IMR-90 (cell line): ENCODE measurements at regions not wholly inside any gene's neighbourhood (a gene's known extent, or its start where the extent isn't known, plus 50 kb on each side); places are given as distances from the start of the nearest gene placed in this dataset.

Experiments
- ATAC-seq: fragments of 200-7000 bp; cut with Tn5 transposase; 2 replicates; pipeline ENCODE4 v1.9.1; 2020; ENCODE audit warnings: low read depth, mild to moderate bottlenecking, moderate library complexity
- BruUV-seq: library from RNA; stranded (reverse); fragments of 400-500 nt; replicated peaks from 2 replicates; lab custom pipeline; 2021; lab: Mats Ljungman, UMichigan
- CTCF ChIA-PET: fragments of 300-600 bp; formaldehyde crosslinking; extraction: SDS; loops from one replicate; lab custom pipeline; 2021; ENCODE audit warnings: antibody characterized with exemption; lab: Yijun Ruan, JAX
- POLR2A ChIA-PET: fragments of 300-600 bp; sonication (Branson Sonifier 250); formaldehyde crosslinking; loops from one replicate; lab custom pipeline; 2022; ENCODE audit warnings: antibody characterized with exemption; ENCODE audit not compliant: unreplicated experiment; lab: Charles Lee
- DNase-seq: peaks from one replicate; pipeline ENCODE4 v3.0.0; 2013
- H2AFZ ChIP-seq: replicated peaks from 2 replicates; pipeline ENCODE3; 2013; ENCODE audit warnings: low read length, mild to moderate bottlenecking; ENCODE audit not compliant: poor library complexity
- H2AK5ac ChIP-seq: 2 replicates; pipeline ENCODE4 v1.6.1; 2013; ENCODE audit warnings: low read depth, low read length, inconsistent platforms
- H2AK9ac ChIP-seq: replicated peaks from 2 replicates; pipeline ENCODE3; 2013; ENCODE audit warnings: mild to moderate bottlenecking, low read depth, low read length, moderate library complexity; ENCODE audit not compliant: poor library complexity
- H2BK120ac ChIP-seq: 2 replicates; pipeline ENCODE4 v1.6.1; 2013; ENCODE audit warnings: low read depth, low read length, inconsistent platforms
- H2BK15ac ChIP-seq: 3 replicates; pipeline ENCODE4 v1.6.1; 2013; ENCODE audit warnings: low read depth, low read length, inconsistent platforms
- H2BK20ac ChIP-seq: 2 replicates; pipeline ENCODE4 v1.6.1; 2013; ENCODE audit warnings: low read depth, mild to moderate bottlenecking, inconsistent platforms, low read length, moderate library complexity
- H2BK5ac ChIP-seq: 2 replicates; pipeline ENCODE4 v1.6.1; 2013; ENCODE audit warnings: mild to moderate bottlenecking, low read depth, low read length, inconsistent platforms; ENCODE audit not compliant: poor library complexity, severe bottlenecking
- H3K14ac ChIP-seq: replicated peaks from 2 replicates; pipeline ENCODE4 v1.6.1; 2013; ENCODE audit warnings: low read depth, low read length, inconsistent platforms
- H3K18ac ChIP-seq: 2 replicates; pipeline ENCODE4 v1.6.1; 2013; ENCODE audit warnings: low read depth, low read length, control low read depth
- H3K23ac ChIP-seq: 2 replicates; pipeline ENCODE4 v1.6.1; 2013; ENCODE audit warnings: low read depth, low read length, inconsistent platforms
- H3K27ac ChIP-seq: 2 replicates; pipeline ENCODE4 v1.5.1; 2013; ENCODE audit warnings: mild to moderate bottlenecking, control low read depth, low read length; ENCODE audit not compliant: insufficient read depth
- H3K27me3 ChIP-seq: 2 replicates; pipeline ENCODE4 v1.6.1; 2013; ENCODE audit warnings: low read length; ENCODE audit not compliant: control insufficient read depth, insufficient read depth
- H3K36me3 ChIP-seq: 2 replicates; pipeline ENCODE4 v1.6.1; 2013; ENCODE audit warnings: low read length, mixed read lengths; ENCODE audit not compliant: control insufficient read depth, insufficient read depth
- H3K4ac ChIP-seq: 2 replicates; pipeline ENCODE4 v1.6.1; 2013; ENCODE audit warnings: low read depth, low read length, inconsistent platforms
- H3K4me1 ChIP-seq: 2 replicates; pipeline ENCODE4 v1.6.1; 2013; ENCODE audit warnings: low read length, mixed read lengths; ENCODE audit not compliant: control insufficient read depth, insufficient read depth
- H3K4me2 ChIP-seq: 2 replicates; pipeline ENCODE4 v1.6.1; 2013; ENCODE audit warnings: low read depth, mild to moderate bottlenecking, control low read depth, low read length, moderate library complexity
- H3K4me3 ChIP-seq: 2 replicates; pipeline ENCODE4 v1.5.1; 2013; ENCODE audit warnings: low read depth, mild to moderate bottlenecking, control low read depth, low read length, moderate library complexity; ENCODE audit not compliant: insufficient read depth
- H3K56ac ChIP-seq: 2 replicates; pipeline ENCODE4 v1.6.1; 2013; ENCODE audit warnings: low read length, inconsistent platforms; ENCODE audit not compliant: insufficient read depth; ENCODE audit errors: extremely low read depth
- H3K79me1 ChIP-seq, 2 experiments: 2 replicates each; pipeline ENCODE4 v1.6.1; 2013; ENCODE audit warnings: low read length in 2 of 2, inconsistent platforms in 1 of 2, low read depth in 1 of 2
- H3K9ac ChIP-seq: 2 replicates; pipeline ENCODE4 v1.6.1; 2013; ENCODE audit warnings: low read depth, low read length, control low read depth
- H3K9me1 ChIP-seq: 2 replicates; pipeline ENCODE4 v1.6.1; 2013; ENCODE audit warnings: low read length, inconsistent platforms; ENCODE audit not compliant: insufficient read depth
- H3K9me3 ChIP-seq: 2 replicates; pipeline ENCODE4 v1.6.1; 2013; ENCODE audit warnings: low read length; ENCODE audit not compliant: control insufficient read depth, insufficient read depth
- H4K20me1 ChIP-seq: 2 replicates; pipeline ENCODE4 v1.6.1; 2013; ENCODE audit warnings: low read length, inconsistent platforms; ENCODE audit not compliant: insufficient read depth
- H4K5ac ChIP-seq: 2 replicates; pipeline ENCODE4 v1.6.1; 2013; ENCODE audit warnings: mild to moderate bottlenecking, low read depth, low read length, control low read depth
- H4K8ac ChIP-seq, 2 experiments: 2 replicates each; pipeline ENCODE4 v1.6.1; 2013; ENCODE audit warnings: low read depth in 2 of 2, low read length in 2 of 2, control low read depth in 1 of 2, inconsistent platforms in 1 of 2
- H4K91ac ChIP-seq: 2 replicates; pipeline ENCODE4 v1.6.1; 2013; ENCODE audit warnings: low read depth, low read length, inconsistent platforms; ENCODE audit not compliant: insufficient read depth
- MAFK ChIP-seq: IDR thresholded peaks from 2 replicates; pipeline ENCODE4 v1.6.1; 2012; ENCODE audit warnings: low read depth, low read length, improper control_type of control experiment
- RAD21 ChIP-seq: IDR thresholded peaks from 2 replicates; pipeline ENCODE4 v1.6.1; 2012; ENCODE audit warnings: low read length, improper control_type of control experiment
- RFX5 ChIP-seq: IDR thresholded peaks from 2 replicates; pipeline ENCODE4 v1.8.0; 2012; ENCODE audit warnings: low read depth, mild to moderate bottlenecking, low read length, moderate library complexity
- WGBS, 2 experiments: methylation state at CpG; one replicate each; pipeline versions ENCODE4 v1.1.5 to v1.1.7; 2013; ENCODE audit warnings: missing lambda C conversion rate in 2 of 2; ENCODE audit not compliant: insufficient read length in 1 of 2; ENCODE audit errors: extremely low coverage in 2 of 2; 5-methylcytosine and 5-hydroxymethylcytosine counted together
- dilution Hi-C: fragments of 300-500 bp; cut with HindIII; formaldehyde crosslinking; loops from one replicate; pipeline ENCODE4 v1.14.3; 2018; ENCODE audit warnings: low sequenced_read_pairs; ENCODE audit not compliant: unreplicated experiment
- in situ Hi-C: fragments of 300-500 bp; cut with MboI; formaldehyde crosslinking; loops from 3 replicates; pipeline ENCODE4 v1.14.3; 2019; ENCODE audit warnings: low sequenced_read_pairs, inconsistent platforms, mixed read lengths
- intact Hi-C: fragments of 100-400 bp; cut with micrococcal nuclease; formaldehyde crosslinking; loops from 2 replicates; pipeline ENCODE4 v1.10.0; 2022
- TF ChIP-seq, protein P1 (sequence below): conservative IDR thresholded peaks from 2 replicates; pipeline ENCODE4 v1.5.1; 2012; ENCODE audit warnings: mild to moderate bottlenecking, low read depth, low read length, improper control_type of control experiment

- Histone ChIP-seq H3K36me3 (no peaks in the 10 kb centered on the region), H2AFZ (no peak overlapping the region), H3K4ac (no peak overlapping the region), H3K79me1 (no peaks in the 10 kb centered on the region), H3K18ac (no peak overlapping the region), H3K4me3 (no peak overlapping the region), H3K9me3 (peaks cover 7% of the 10 kb centered on the region; the same call in 1 of the 2 replicates), H3K4me2 (no peak overlapping the region), H3K27ac (no peak overlapping the region), H3K9me1 (no peaks in the 10 kb centered on the region), H3K27me3 (peaks cover 4% of the 10 kb centered on the region), H3K23ac (no peak overlapping the region), H3K14ac (no peak overlapping the region), H2BK120ac (no peak overlapping the region), H3K4me1 (peaks cover 4% of the 10 kb centered on the region; the same call in 1 of the 2 replicates), H2BK20ac (no peak overlapping the region), H4K20me1 (no peaks in the 10 kb centered on the region), H3K9ac (no peak overlapping the region), H4K91ac (no peak overlapping the region), H4K5ac (no peak overlapping the region), H2AK9ac (no peak overlapping the region), H2BK5ac (no peak overlapping the region), H2AK5ac (no peak overlapping the region), H4K8ac (no peak overlapping the region), H2BK15ac (no peak overlapping the region), H3K56ac (no peak overlapping the region)
- no peak for ATAC-seq
- no TSS peak for BruUV-seq
- no CpG with 5 or more reads among the region's 4 CpGs for WGBS, 2 experiments
- dilution Hi-C loops, result no loop called here
- in situ Hi-C loops, result no loop called here
- no peak for TF ChIP-seq RAD21
- TF ChIP-seq MAFK, result peak; percentile 48; the same call in 1 of the 2 replicates
- TF ChIP-seq, protein P1, sequence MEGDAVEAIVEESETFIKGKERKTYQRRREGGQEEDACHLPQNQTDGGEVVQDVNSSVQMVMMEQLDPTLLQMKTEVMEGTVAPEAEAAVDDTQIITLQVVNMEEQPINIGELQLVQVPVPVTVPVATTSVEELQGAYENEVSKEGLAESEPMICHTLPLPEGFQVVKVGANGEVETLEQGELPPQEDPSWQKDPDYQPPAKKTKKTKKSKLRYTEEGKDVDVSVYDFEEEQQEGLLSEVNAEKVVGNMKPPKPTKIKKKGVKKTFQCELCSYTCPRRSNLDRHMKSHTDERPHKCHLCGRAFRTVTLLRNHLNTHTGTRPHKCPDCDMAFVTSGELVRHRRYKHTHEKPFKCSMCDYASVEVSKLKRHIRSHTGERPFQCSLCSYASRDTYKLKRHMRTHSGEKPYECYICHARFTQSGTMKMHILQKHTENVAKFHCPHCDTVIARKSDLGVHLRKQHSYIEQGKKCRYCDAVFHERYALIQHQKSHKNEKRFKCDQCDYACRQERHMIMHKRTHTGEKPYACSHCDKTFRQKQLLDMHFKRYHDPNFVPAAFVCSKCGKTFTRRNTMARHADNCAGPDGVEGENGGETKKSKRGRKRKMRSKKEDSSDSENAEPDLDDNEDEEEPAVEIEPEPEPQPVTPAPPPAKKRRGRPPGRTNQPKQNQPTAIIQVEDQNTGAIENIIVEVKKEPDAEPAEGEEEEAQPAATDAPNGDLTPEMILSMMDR, result no peak
- TF ChIP-seq RFX5, result no peak
- intact Hi-C loops, result no loop called here
- ChIA-PET POLR2A (no interaction called here), CTCF (no interaction called here)
- DNase-seq, result peak; percentile 42
These were observed 154.5 kb downstream of the CD83 start for GRCh38 chr6:14271789-14272736.
